ENCODE measurements at regions not wholly inside any gene's neighbourhood (a gene's known extent, or its start where the extent isn't known, plus 50 kb on each side); places are given as distances from the start of the nearest gene placed in this dataset.
"Not testable (repeated sequence)": the region's sequence is repeated elsewhere in the genome, so short reads cannot be mapped to it uniquely, and the experiment has no call there.

DNA sequence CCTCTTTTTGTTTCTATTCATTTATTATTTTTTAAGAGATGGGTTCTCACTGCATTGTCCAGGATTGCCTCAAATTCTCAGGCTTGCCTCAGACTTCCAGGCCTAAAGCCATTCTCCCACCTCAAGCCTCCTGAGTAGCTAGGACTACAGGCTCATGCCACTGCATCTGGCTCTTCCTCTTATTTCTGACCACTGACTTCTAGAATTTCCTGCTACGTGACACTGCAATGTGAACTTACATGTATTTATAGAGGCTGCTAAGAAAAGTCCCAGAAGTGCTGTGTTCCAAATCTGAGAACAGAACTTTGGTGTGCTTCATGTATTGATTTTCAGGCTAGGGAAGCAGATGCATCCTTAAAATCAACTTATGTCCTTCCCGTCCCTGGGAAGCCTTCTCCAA lies 407.4 kb downstream of the RSL24D1 start:
- H3K4me2 ChIP-seq: no peak overlapping the region
- TF ChIP-seq FOSL2 (IDR thresholded peaks at IDR 0.05): no peak
- no peak for TF ChIP-seq FOSL2 (CRISPR knock-in tag; IDR thresholded peaks at IDR 0.05)
- TF ChIP-seq CBX8 (IDR thresholded peaks at IDR 0.05): no peak
- TF ChIP-seq EP300 (IDR thresholded peaks at IDR 0.05): no peak
- no peak for TF ChIP-seq CBX2 (IDR thresholded peaks at IDR 0.05; ENCODE audit: borderline replicate concordance, low read depth)
- TF ChIP-seq, protein P1, sequence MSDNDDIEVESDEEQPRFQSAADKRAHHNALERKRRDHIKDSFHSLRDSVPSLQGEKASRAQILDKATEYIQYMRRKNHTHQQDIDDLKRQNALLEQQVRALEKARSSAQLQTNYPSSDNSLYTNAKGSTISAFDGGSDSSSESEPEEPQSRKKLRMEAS (IDR thresholded peaks at IDR 0.05): no peak
- TF ChIP-seq EHMT2 (IDR thresholded peaks at IDR 0.05; ENCODE audit: low read depth): no peak
- no peak for TF ChIP-seq ESRRA (IDR thresholded peaks at IDR 0.05; ENCODE audit: borderline replicate concordance, low read length)
- TF ChIP-seq ZSCAN20 (CRISPR knock-in tag; IDR thresholded peaks at IDR 0.05): no peak
- TF ChIP-seq, protein P2, sequence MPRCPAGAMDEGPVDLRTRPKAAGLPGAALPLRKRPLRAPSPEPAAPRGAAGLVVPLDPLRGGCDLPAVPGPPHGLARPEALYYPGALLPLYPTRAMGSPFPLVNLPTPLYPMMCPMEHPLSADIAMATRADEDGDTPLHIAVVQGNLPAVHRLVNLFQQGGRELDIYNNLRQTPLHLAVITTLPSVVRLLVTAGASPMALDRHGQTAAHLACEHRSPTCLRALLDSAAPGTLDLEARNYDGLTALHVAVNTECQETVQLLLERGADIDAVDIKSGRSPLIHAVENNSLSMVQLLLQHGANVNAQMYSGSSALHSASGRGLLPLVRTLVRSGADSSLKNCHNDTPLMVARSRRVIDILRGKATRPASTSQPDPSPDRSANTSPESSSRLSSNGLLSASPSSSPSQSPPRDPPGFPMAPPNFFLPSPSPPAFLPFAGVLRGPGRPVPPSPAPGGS (IDR thresholded peaks at IDR 0.05): no peak
- no peak for TF ChIP-seq FOXS1 (CRISPR knock-in tag; IDR thresholded peaks at IDR 0.05)
- no peak for TF ChIP-seq ZC3H11A (IDR thresholded peaks at IDR 0.05)
- TF ChIP-seq ZFP36 (IDR thresholded peaks at IDR 0.05; ENCODE audit: borderline replicate concordance, partially characterized antibody): no peak
- TF ChIP-seq CEBPB (IDR thresholded peaks at IDR 0.05): no peak
- TF ChIP-seq BHLHE40 (IDR thresholded peaks at IDR 0.05; ENCODE audit: low read depth, low read length): no peak
- no peak for TF ChIP-seq HDAC2 (IDR thresholded peaks at IDR 0.05)
- TF ChIP-seq, protein P3, sequence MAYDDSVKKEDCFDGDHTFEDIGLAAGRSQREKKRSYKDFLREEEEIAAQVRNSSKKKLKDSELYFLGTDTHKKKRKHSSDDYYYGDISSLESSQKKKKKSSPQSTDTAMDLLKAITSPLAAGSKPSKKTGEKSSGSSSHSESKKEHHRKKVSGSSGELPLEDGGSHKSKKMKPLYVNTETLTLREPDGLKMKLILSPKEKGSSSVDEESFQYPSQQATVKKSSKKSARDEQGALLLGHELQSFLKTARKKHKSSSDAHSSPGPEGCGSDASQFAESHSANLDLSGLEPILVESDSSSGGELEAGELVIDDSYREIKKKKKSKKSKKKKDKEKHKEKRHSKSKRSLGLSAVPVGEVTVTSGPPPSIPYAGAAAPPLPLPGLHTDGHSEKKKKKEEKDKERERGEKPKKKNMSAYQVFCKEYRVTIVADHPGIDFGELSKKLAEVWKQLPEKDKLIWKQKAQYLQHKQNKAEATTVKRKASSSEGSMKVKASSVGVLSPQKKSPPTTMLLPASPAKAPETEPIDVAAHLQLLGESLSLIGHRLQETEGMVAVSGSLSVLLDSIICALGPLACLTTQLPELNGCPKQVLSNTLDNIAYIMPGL (CRISPR knock-in tag; IDR thresholded peaks at IDR 0.05; ENCODE audit: borderline replicate concordance): no peak
- no peak for TF ChIP-seq RFX5 (IDR thresholded peaks at IDR 0.05)
- TF ChIP-seq, protein P4, sequence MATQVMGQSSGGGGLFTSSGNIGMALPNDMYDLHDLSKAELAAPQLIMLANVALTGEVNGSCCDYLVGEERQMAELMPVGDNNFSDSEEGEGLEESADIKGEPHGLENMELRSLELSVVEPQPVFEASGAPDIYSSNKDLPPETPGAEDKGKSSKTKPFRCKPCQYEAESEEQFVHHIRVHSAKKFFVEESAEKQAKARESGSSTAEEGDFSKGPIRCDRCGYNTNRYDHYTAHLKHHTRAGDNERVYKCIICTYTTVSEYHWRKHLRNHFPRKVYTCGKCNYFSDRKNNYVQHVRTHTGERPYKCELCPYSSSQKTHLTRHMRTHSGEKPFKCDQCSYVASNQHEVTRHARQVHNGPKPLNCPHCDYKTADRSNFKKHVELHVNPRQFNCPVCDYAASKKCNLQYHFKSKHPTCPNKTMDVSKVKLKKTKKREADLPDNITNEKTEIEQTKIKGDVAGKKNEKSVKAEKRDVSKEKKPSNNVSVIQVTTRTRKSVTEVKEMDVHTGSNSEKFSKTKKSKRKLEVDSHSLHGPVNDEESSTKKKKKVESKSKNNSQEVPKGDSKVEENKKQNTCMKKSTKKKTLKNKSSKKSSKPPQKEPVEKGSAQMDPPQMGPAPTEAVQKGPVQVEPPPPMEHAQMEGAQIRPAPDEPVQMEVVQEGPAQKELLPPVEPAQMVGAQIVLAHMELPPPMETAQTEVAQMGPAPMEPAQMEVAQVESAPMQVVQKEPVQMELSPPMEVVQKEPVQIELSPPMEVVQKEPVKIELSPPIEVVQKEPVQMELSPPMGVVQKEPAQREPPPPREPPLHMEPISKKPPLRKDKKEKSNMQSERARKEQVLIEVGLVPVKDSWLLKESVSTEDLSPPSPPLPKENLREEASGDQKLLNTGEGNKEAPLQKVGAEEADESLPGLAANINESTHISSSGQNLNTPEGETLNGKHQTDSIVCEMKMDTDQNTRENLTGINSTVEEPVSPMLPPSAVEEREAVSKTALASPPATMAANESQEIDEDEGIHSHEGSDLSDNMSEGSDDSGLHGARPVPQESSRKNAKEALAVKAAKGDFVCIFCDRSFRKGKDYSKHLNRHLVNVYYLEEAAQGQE (IDR thresholded peaks at IDR 0.05): no peak
- TF ChIP-seq, protein P5, sequence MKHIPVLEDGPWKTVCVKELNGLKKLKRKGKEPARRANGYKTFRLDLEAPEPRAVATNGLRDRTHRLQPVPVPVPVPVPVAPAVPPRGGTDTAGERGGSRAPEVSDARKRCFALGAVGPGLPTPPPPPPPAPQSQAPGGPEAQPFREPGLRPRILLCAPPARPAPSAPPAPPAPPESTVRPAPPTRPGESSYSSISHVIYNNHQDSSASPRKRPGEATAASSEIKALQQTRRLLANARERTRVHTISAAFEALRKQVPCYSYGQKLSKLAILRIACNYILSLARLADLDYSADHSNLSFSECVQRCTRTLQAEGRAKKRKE (CRISPR knock-in tag; IDR thresholded peaks at IDR 0.05; ENCODE audit: low read depth): no peak
- FAIRE-seq: no peak
- ChIA-PET CTCF (no interaction called here), POLR2A (no interaction called here)
- no peak overlapping the region for H3K27ac ChIP-seq
- H3K4me1 ChIP-seq: no peaks in the 10 kb centered on the region
- WGBS (ENCODE audit: missing lambda C conversion rate): 15% methylated on average over 2 of the region's 2 CpGs
- H3K9me3 ChIP-seq: no peaks in the 10 kb centered on the region
- H3K4me3 ChIP-seq: no peak overlapping the region
- DNase-seq (ENCODE audit: low read depth in 1 of 2, low spot score in 1 of 2): no peak
- ATAC-seq: no peak

DNA sequence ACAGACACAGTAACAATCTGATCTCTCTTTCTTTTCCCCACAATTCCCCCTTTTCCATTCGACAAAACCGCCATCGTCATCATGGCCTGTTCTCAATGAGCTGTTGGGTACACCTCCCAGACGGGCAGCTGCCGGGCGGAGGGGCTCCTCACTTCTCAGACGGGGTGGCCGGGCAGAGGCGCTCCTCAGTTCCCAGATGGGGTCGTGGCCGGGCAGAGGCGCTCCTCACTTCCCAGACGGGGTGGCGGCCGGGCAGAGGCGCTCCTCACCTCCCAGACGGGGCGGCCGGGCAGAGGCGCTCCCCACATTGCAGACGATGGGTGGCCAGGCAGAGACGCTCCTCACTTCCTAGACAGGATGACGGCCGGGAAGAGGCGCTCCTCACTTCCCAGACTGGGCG lies 415.5 kb downstream of the RSL24D1 start:
- H3K4me2 ChIP-seq; H3K27ac ChIP-seq; H3K9me3 ChIP-seq; H3K4me3 ChIP-seq; ATAC-seq; H3K4me1 ChIP-seq; FAIRE-seq; POLR2A ChIA-PET; CTCF ChIA-PET; DNase-seq (ENCODE audit: low read depth in 1 of 2, low spot score in 1 of 2): not testable (repeated sequence)
- WGBS (ENCODE audit: missing lambda C conversion rate): 50% methylated on average over 10 of the region's 26 CpGs

All from A549 (cell line).